DND-41 (cell line): ENCODE measurements at regions not wholly inside any gene's neighbourhood (a gene's known extent, or its start where the extent isn't known, plus 50 kb on each side); places are given as distances from the start of the nearest gene placed in this dataset.

Source experiments
- ATAC-seq: fragments of 200-7000 bp; cut with Tn5 transposase; 3 replicates; pipeline ENCODE4 v1.9.1; 2021; ENCODE audit warnings: low read depth; ENCODE audit not compliant: insufficient read depth
- DNase-seq: peaks from one replicate; pipeline ENCODE4 v3.0.0-alpha.2; 2020
- H2AFZ ChIP-seq: 2 replicates; pipeline ENCODE4 v1.6.0; 2012; ENCODE audit warnings: low read depth, low read length
- H3K27ac ChIP-seq: 2 replicates; pipeline ENCODE4 v1.5.1; 2012; ENCODE audit warnings: low read length, inconsistent platforms
- H3K27me3 ChIP-seq: fragments of 200-600 bp; sonication (generic); 2 replicates; pipeline ENCODE4 v1.6.0; 2012; ENCODE audit warnings: low read length, mild to moderate bottlenecking, inconsistent platforms; ENCODE audit not compliant: insufficient read depth, poor library complexity
- H3K36me3 ChIP-seq: 2 replicates; pipeline ENCODE4 v1.5.1; 2012; ENCODE audit warnings: low read length, inconsistent platforms; ENCODE audit not compliant: insufficient read depth
- H3K4me1 ChIP-seq: 2 replicates; pipeline ENCODE4 v1.5.1; 2012; ENCODE audit warnings: mild to moderate bottlenecking, low read length; ENCODE audit not compliant: insufficient read depth
- H3K4me2 ChIP-seq: 2 replicates; pipeline ENCODE4 v1.6.0; 2012; ENCODE audit warnings: mild to moderate bottlenecking, moderate library complexity, low read length, inconsistent platforms; ENCODE audit not compliant: insufficient read depth
- H3K4me3 ChIP-seq, 2 experiments: fragments of 200-600 bp in 1 of 2; shearing (Covaris generic) in 1 of 2; 2 replicates each; pipeline ENCODE4 v1.5.1; 2012 to 2016; ENCODE audit warnings: inconsistent platforms in 2 of 2, low read length in 2 of 2, mild to moderate bottlenecking in 2 of 2, low read depth in 1 of 2, moderate library complexity in 1 of 2
- H3K79me2 ChIP-seq: 2 replicates; pipeline ENCODE4 v1.6.0; 2012; ENCODE audit warnings: low read length, inconsistent platforms; ENCODE audit not compliant: insufficient read depth
- H3K9ac ChIP-seq: 2 replicates; pipeline ENCODE4 v1.6.0; 2012; ENCODE audit warnings: low read depth, mild to moderate bottlenecking, inconsistent platforms, low read length, moderate library complexity
- H3K9me3 ChIP-seq: 2 replicates; pipeline ENCODE4 v1.5.1; 2012; ENCODE audit warnings: low read length, moderate library complexity, mild to moderate bottlenecking, inconsistent platforms; ENCODE audit not compliant: insufficient read depth, severe bottlenecking
- H4K20me1 ChIP-seq: 2 replicates; pipeline ENCODE4 v1.6.0; 2012; ENCODE audit warnings: low read length; ENCODE audit not compliant: insufficient read depth
- CTCF ChIP-seq: IDR thresholded peaks from 2 replicates; pipeline ENCODE4 v1.5.1; 2012; ENCODE audit warnings: borderline replicate concordance, low read length, moderate library complexity, mild to moderate bottlenecking; ENCODE audit not compliant: poor library complexity, severe bottlenecking; ENCODE audit errors: extremely low read depth
- EZH2 ChIP-seq: IDR thresholded peaks from 3 replicates; pipeline ENCODE4 v1.6.1; 2012; ENCODE audit warnings: borderline replicate concordance, low read depth, mild to moderate bottlenecking, moderate library complexity, low read length, inconsistent platforms; ENCODE audit not compliant: severe bottlenecking

- Histone ChIP-seq H3K27me3 (no peaks in the 10 kb centered on the region), H2AFZ (no peak overlapping the region), H3K4me2 (no peak overlapping the region), H3K9ac (no peak overlapping the region), H3K9me3 (no peaks in the 10 kb centered on the region), H3K36me3 (no peaks in the 10 kb centered on the region), H3K4me1 (no peaks in the 10 kb centered on the region), H3K27ac (no peak overlapping the region), H3K4me3 (no peak overlapping the region), H4K20me1 (no peaks in the 10 kb centered on the region), H3K79me2 (no peaks in the 10 kb centered on the region)
- DNase-seq, result no peak
- ATAC-seq, result no peak
- no peak for TF ChIP-seq CTCF
Observed at GRCh38 chr4:30847167-30847566, 127.0 kb downstream of the PCDH7 start.

GRCh38 chr4:30847958-30848357, 127.8 kb downstream of the PCDH7 start:
- H3K4me3 ChIP-seq, result no peak overlapping the region
- no peaks in the 10 kb centered on the region for H3K79me2 ChIP-seq
- TF ChIP-seq EZH2 (no peak), CTCF (no peak)
- H3K27ac ChIP-seq, result no peak overlapping the region
- no peaks in the 10 kb centered on the region for H3K27me3 ChIP-seq
- ATAC-seq, result no peak
- DNase-seq, result no peak
- no peaks in the 10 kb centered on the region for H3K9me3 ChIP-seq
- H4K20me1 ChIP-seq, result no peaks in the 10 kb centered on the region
- no peak overlapping the region for H3K9ac ChIP-seq
- H3K4me2 ChIP-seq, result no peak overlapping the region
- no peaks in the 10 kb centered on the region for H3K36me3 ChIP-seq
- H2AFZ ChIP-seq, result no peak overlapping the region
- no peaks in the 10 kb centered on the region for H3K4me1 ChIP-seq

GRCh38 chr4:30854531-30854930, 134.4 kb downstream of the PCDH7 start:
- H3K27ac ChIP-seq, result no peak overlapping the region
- H3K4me1 ChIP-seq, result no peaks in the 10 kb centered on the region
- TF ChIP-seq CTCF, result no peak
- H3K36me3 ChIP-seq, result no peaks in the 10 kb centered on the region
- no peak overlapping the region for H3K4me3 ChIP-seq
- no peaks in the 10 kb centered on the region for H3K27me3 ChIP-seq
- no peaks in the 10 kb centered on the region for H3K9me3 ChIP-seq
- H3K9ac ChIP-seq, result no peak overlapping the region
- no peaks in the 10 kb centered on the region for H3K79me2 ChIP-seq
- no peak for DNase-seq
- no peak overlapping the region for H2AFZ ChIP-seq
- H3K4me2 ChIP-seq, result no peak overlapping the region
- no peak for ATAC-seq
- no peaks in the 10 kb centered on the region for H4K20me1 ChIP-seq

GRCh38 chr4:30855232-30855631, 135.1 kb downstream of the PCDH7 start:
- H4K20me1 ChIP-seq, result no peaks in the 10 kb centered on the region
- no peaks in the 10 kb centered on the region for H3K79me2 ChIP-seq
- H3K27ac ChIP-seq, result no peak overlapping the region
- H3K4me1 ChIP-seq, result no peaks in the 10 kb centered on the region
- no peaks in the 10 kb centered on the region for H3K27me3 ChIP-seq
- TF ChIP-seq EZH2, result no peak
- no peak for TF ChIP-seq CTCF
- no peak overlapping the region for H2AFZ ChIP-seq
- no peaks in the 10 kb centered on the region for H3K9me3 ChIP-seq
- DNase-seq (no peak), ATAC-seq (no peak)
- H3K4me2 ChIP-seq, result no peak overlapping the region
- H3K4me3 ChIP-seq, result no peak overlapping the region
- H3K9ac ChIP-seq, result no peak overlapping the region
- H3K36me3 ChIP-seq, result no peaks in the 10 kb centered on the region
